ENCODE measurements at regions not wholly inside any gene's neighbourhood (a gene's known extent, or its start where the extent isn't known, plus 50 kb on each side); places are given as distances from the start of the nearest gene placed in this dataset.

- Histone ChIP-seq H3K4me2 (ENCODE audit: insufficient read depth, insufficient read length, low read length) (no peak overlapping the region), H3K4me1 (ENCODE audit: insufficient read depth, low read length) (no peaks in the 10 kb centered on the region), H2BK120ac (ENCODE audit: low read depth, low read length, poor library complexity, severe bottlenecking) (no peak overlapping the region), H4K20me1 (ENCODE audit: control insufficient read depth, insufficient read depth, insufficient read length) (no peaks in the 10 kb centered on the region), H2BK20ac (ENCODE audit: low read depth, low read length, poor library complexity, severe bottlenecking) (no peak overlapping the region), H3K9ac (ENCODE audit: extremely low read depth, insufficient read length, low read length) (no peak overlapping the region), H2BK15ac (ENCODE audit: low read depth, low read length) (no peak overlapping the region), H3K9me3 (ENCODE audit: control insufficient read depth, low read depth, low read length) (no peaks in the 10 kb centered on the region), H3K27ac (ENCODE audit: insufficient read length, low read depth, low read length) (no peak overlapping the region), H3K14ac (ENCODE audit: insufficient read depth, low read length) (no peak overlapping the region), H3K4ac (ENCODE audit: low read depth, low read length) (no peak overlapping the region), H4K5ac (ENCODE audit: insufficient read length, low read depth, low read length) (no peak overlapping the region), H3K79me1 (ENCODE audit: insufficient read depth, low read depth, low read length, poor library complexity, severe bottlenecking) (no peaks in the 10 kb centered on the region), H4K8ac (replicated peaks; ENCODE audit: insufficient read length, low read depth, low read length) (no peak overlapping the region), H3K27me3 (ENCODE audit: insufficient read depth, low read length) (no peaks in the 10 kb centered on the region), H4K91ac (ENCODE audit: insufficient read length, low read depth, low read length) (no peak overlapping the region), H3T11ph (ENCODE audit: low read length) (no peak overlapping the region), H3K23me2 (ENCODE audit: insufficient read length, low read depth, low read length, poor library complexity, severe bottlenecking) (no peaks in the 10 kb centered on the region), H2BK12ac (ENCODE audit: insufficient read length, low read depth, low read length) (no peak overlapping the region), H3K23ac (ENCODE audit: insufficient read length, low read depth, low read length) (no peak overlapping the region), H3K18ac (ENCODE audit: insufficient read length, low read depth, low read length) (no peak overlapping the region), H3K56ac (ENCODE audit: insufficient read length, low read depth, low read length) (no peak overlapping the region), H2AK5ac (ENCODE audit: insufficient read length, low read length) (no peak overlapping the region), H3K79me2 (ENCODE audit: insufficient read depth, low read length) (no peaks in the 10 kb centered on the region), H2AFZ (ENCODE audit: low read length) (no peak overlapping the region), H2BK5ac (ENCODE audit: insufficient read length, low read length) (no peak overlapping the region)
- Mint-ChIP-seq H3K27me3 (ENCODE audit: low read depth) (peaks cover 1% of the 10 kb centered on the region; the same call in 1 of the 2 replicates), H3K36me3 (ENCODE audit: insufficient read depth in 1 of 3, low read depth in 3 of 3) (no peaks in the 10 kb centered on the region), H3K4me1 (no peaks in the 10 kb centered on the region), H3K9me3 (no peaks in the 10 kb centered on the region), H3K27ac (no peak overlapping the region), H3K4me3 (no peak overlapping the region)
- TF ChIP-seq CTCF (conservative IDR thresholded peaks at IDR 0.05), result no peak
- DNase-seq, result no peak
- WGBS (ENCODE audit: extremely low coverage, insufficient read length, low lambda C conversion rate), result no CpG with 5 or more reads among the region's 1 CpG
Measured at GRCh38 chr15:35312344-35312743, 227.2 kb upstream of the NANOGP8 start.
